Esophagus squamous epithelium (tissue), 5 donors: ENCODE measurements at regions not wholly inside any gene's neighbourhood (a gene's known extent, or its start where the extent isn't known, plus 50 kb on each side); places are given as distances from the start of the nearest gene placed in this dataset.
A peak's percentile ranks its signal among the peaks of the same experiment; 100 is the strongest.

ENCODE experiments used
- DNase-seq: peaks from one replicate; lab custom pipeline; 2025; lab: John Stamatoyannopoulos, UW
- H3K27ac ChIP-seq, 4 donors: fragments of 200-600 bp; sonication (generic); one replicate each; pipeline ENCODE4 v1.5.1; 2016 to 2019; ENCODE audit warnings: mild to moderate bottlenecking in 1 of 4
- H3K27me3 ChIP-seq, 4 donors: fragments of 200-600 bp; sonication (generic); 1 replicate in 3 of 4; 2 replicates in 1 of 4; pipeline versions ENCODE4 v1.5.1 to v1.6.0; 2017 to 2021; ENCODE audit warnings: antibody characterized with exemption in 1 of 4
- H3K36me3 ChIP-seq, 3 donors: fragments of 200-600 bp; sonication (generic); one replicate each; pipeline ENCODE4 v1.5.1; 2016 to 2019
- H3K4me1 ChIP-seq, 3 donors: fragments of 200-600 bp; sonication (generic); one replicate each; pipeline ENCODE4 v1.5.1; 2017 to 2019
- H3K4me3 ChIP-seq, 4 donors: fragments of 200-600 bp; sonication (generic); 1 replicate in 3 of 4; 2 replicates in 1 of 4; pipeline ENCODE4 v1.5.1; 2016 to 2019; ENCODE audit warnings: mild to moderate bottlenecking in 2 of 4, moderate library complexity in 1 of 4
- H3K9me3 ChIP-seq, 3 donors: fragments of 200-600 bp; sonication (generic); one replicate each; pipeline ENCODE4 v1.5.1; 2016 to 2019
- CTCF ChIP-seq, 6 experiments: fragments of 450-650 bp in 4 of 6; fragments of 200-600 bp in 2 of 6; sonication (generic) in 2 of 6; IDR thresholded peaks; one replicate each; pipeline ENCODE4 v1.5.1; 2016 to 2019; ENCODE audit warnings: antibody characterized with exemption in 6 of 6, mild to moderate bottlenecking in 4 of 6, moderate library complexity in 4 of 6
- POLR2A ChIP-seq, 4 donors: fragments of 450-650 bp; IDR thresholded peaks; one replicate each; pipeline ENCODE4 v1.6.1; 2017; ENCODE audit warnings: antibody characterized with exemption in 4 of 4, mild to moderate bottlenecking in 4 of 4, moderate library complexity in 3 of 4
- WGBS, 2 donors: methylation state at CpG; one replicate each; pipeline ENCODE4 v1.1.5; 2018; 5-methylcytosine and 5-hydroxymethylcytosine counted together
- intact Hi-C: fragments of 100-400 bp; cut with DNase I; formaldehyde crosslinking; loops from one replicate; pipeline ENCODE4 v1.15.0; 2022
- donor health status: DM: yes; HTN: yes; CAD: no.

DNA sequence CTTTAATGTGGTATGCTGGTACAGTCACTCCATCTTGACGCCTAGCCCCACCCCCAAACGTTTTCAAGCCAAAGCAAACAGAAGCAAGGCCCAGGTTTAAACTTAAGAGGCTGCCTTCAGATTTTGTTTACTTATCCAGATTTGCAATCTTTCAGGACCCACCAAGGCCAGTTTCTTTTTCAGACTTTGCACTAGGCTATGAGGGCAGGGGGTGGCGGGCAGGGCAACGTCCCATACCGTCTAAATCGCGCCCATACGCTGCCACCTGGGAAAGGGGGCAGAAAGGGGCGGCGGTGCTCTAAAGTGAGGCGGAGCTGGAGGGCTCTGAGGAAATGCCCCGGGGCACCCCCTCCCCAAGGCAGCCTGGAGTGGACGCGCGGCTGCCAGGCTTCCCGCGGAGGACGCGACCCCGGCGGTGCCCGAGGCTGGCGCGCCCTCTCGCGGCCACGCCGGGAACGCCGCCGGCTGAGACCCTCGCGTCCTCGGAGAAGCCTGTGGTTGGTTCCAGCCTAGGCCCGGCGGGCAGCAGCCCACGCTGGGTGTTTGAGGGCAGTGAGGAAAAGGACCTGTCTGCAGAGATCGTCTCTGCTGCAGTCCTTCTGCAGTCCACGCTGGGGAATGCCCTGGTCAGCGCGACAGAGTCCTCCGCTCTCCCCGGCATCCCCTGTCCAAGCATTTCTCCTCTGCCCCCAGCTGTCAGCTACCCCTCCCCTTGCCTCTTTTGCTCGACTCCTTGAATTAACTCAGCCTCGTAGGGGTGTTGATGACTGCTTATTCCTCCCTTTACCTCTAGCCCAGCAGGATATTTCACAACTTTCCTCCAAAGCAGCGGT, 93.7 kb upstream of the PRNP start:
- Histone ChIP-seq H3K36me3 (no peaks in the 10 kb centered on the region), H3K4me1 (peaks cover 8 to 11% (median 9%) of the 10 kb centered on the region in 3 donors), H3K4me3 (peak overlapping the region; percentile 19 to 63 (median 37)), H3K27ac (no peak overlapping the region), H3K9me3 (no peaks in the 10 kb centered on the region), H3K27me3 (peaks cover 0 to 40% (median 0%) of the 10 kb centered on the region in 4 donors)
- intact Hi-C loops = loop anchor here (5.0 kb wide), 2 partner anchors 365 to 480 kb away; no protein-coding TSS in a partner anchor
- WGBS, 2 donors = 30 to 38% methylated on average over 7 to 11 of the region's 46 CpGs
- no peak for DNase-seq
- TF ChIP-seq CTCF (IDR thresholded peaks at IDR 0.05) (peak; percentile 75 to 93 (median 80)), POLR2A (IDR thresholded peaks at IDR 0.05) (no peak)

DNA sequence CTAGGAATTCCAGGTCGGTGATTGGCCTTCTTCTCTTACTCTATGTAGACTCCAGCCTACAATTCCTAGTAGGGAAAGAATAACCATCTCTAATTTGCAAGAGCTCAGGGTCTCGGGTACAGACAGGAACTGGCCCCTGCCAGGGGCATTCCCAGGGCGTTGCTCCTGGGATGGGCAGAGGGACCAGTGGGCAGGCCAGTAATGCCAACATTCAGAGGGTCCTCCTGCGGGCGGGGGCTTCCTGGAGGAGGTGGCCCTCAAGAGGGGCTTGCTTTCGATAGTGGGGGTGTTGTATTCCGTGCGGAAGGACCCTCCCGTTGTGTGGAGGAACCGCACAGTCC, 94.3 kb upstream of the PRNP start:
- intact Hi-C loops = loop anchor here (5.0 kb wide), 2 partner anchors 365 to 480 kb away; no protein-coding TSS in a partner anchor
- 13 to 86% methylated on average over 1 to 5 of the region's 10 CpGs for WGBS, 2 donors
- Histone ChIP-seq H3K36me3 (no peaks in the 10 kb centered on the region), H3K4me3 (peak overlapping the region in 2 of 4 donors; percentile 43 to 63), H3K27ac (no peak overlapping the region), H3K9me3 (no peaks in the 10 kb centered on the region), H3K4me1 (peaks cover 8 to 11% (median 9%) of the 10 kb centered on the region in 3 donors), H3K27me3 (peaks cover 0 to 34% (median 0%) of the 10 kb centered on the region in 4 donors)
- TF ChIP-seq POLR2A (IDR thresholded peaks at IDR 0.05) (no peak), CTCF (IDR thresholded peaks at IDR 0.05) (no peak)
- DNase-seq = no peak

GRCh38 chr20:4585758-4586157, 100.5 kb upstream of the PRNP start:
- intact Hi-C loops = loop anchor here (10.0 kb wide), 1 partner anchor 331 kb away; no protein-coding TSS in a partner anchor
- Histone ChIP-seq H3K4me3 (no peak overlapping the region), H3K4me1 (no peaks in the 10 kb centered on the region), H3K36me3 (no peaks in the 10 kb centered on the region), H3K27me3 (peaks cover 0 to 15% (median 0%) of the 10 kb centered on the region in 4 donors), H3K9me3 (no peaks in the 10 kb centered on the region), H3K27ac (no peak overlapping the region)
- no peak for DNase-seq
- TF ChIP-seq CTCF (IDR thresholded peaks at IDR 0.05) (no peak), POLR2A (IDR thresholded peaks at IDR 0.05) (no peak)
- WGBS, 2 donors = 54 to 69% methylated on average over 5 of the region's 5 CpGs

- Histone ChIP-seq H3K4me3 (no peak overlapping the region), H3K27me3 (peaks cover 0 to 15% (median 0%) of the 10 kb centered on the region in 4 donors), H3K36me3 (no peaks in the 10 kb centered on the region), H3K9me3 (no peaks in the 10 kb centered on the region), H3K4me1 (no peaks in the 10 kb centered on the region), H3K27ac (no peak overlapping the region)
- TF ChIP-seq CTCF (IDR thresholded peaks at IDR 0.05) (no peak), POLR2A (IDR thresholded peaks at IDR 0.05) (no peak)
- DNase-seq = no peak
- intact Hi-C loops = loop anchor here (10.0 kb wide), 1 partner anchor 330 kb away; no protein-coding TSS in a partner anchor
- 44 to 92% methylated on average over 2 to 3 of the region's 3 CpGs for WGBS, 2 donors
Measured at GRCh38 chr20:4585104-4585753, 101.0 kb upstream of the PRNP start.

DNA sequence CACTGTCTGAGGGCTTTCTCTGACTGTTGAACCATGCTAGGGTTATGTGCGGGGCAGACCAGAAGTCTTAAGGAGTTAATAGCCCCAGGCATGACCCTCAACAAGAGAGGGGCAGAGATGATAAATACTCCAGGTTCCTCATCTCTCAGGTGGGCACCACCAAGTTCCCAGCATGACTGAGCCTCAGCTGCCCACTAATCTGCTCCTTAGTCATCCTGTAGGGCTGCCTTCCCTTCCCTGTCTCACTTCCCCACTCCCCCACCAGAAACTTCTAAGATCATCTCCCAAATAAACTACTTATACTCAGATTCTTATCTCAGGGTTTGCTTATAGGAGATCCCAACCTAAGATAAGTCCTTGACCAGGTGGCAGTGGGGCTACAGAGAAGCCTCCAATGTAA, 101.7 kb upstream of the PRNP start:
- no peak for DNase-seq

More for the DNA sequence above, 101.7 kb upstream of the PRNP start:
- 89 to 100% methylated on average over 1 of the region's 1 CpG for WGBS, 2 donors
- Histone ChIP-seq H3K36me3 (no peaks in the 10 kb centered on the region), H3K4me1 (no peaks in the 10 kb centered on the region), H3K27me3 (peaks cover 0 to 15% (median 0%) of the 10 kb centered on the region in 4 donors), H3K4me3 (no peak overlapping the region), H3K27ac (no peak overlapping the region), H3K9me3 (no peaks in the 10 kb centered on the region)
- no peak for TF ChIP-seq CTCF (IDR thresholded peaks at IDR 0.05)
- TF ChIP-seq POLR2A (IDR thresholded peaks at IDR 0.05) = no peak
- intact Hi-C loops = loop anchor here (10.0 kb wide), 1 partner anchor 330 kb away; no protein-coding TSS in a partner anchor
